Hematopoietic multipotent progenitor cell treated with erythropoietin and hydrocortisone succinate and interleukin-3 and kit ligand, for 6 days (in vitro differentiated cells): ENCODE measurements at regions not wholly inside any gene's neighbourhood (a gene's known extent, or its start where the extent isn't known, plus 50 kb on each side); places are given as distances from the start of the nearest gene placed in this dataset.

Experiments
- DNase-seq: peaks from one replicate; pipeline ENCODE4 v3.0.0-alpha.2; 2015

DNA sequence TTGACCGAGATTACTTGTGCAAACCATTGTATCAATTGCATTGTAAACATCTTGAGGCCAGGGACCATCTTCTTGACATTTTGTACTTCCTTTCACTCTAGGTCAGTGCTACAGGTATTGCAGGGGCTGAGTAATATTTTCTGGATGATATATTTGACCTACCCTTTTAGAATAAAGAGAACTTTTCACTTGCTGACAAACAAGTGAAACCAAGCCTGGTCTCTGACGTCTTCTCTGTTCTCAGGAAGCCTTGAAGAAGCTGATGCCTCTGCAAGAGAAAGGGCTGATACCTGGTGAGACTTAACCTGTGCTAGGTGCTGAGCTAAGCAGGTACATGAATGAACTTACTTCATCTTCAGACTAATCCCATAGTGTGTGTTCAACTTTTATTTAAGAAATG, 60.5 kb upstream of the GGTLC1 start:
- no peak for DNase-seq

DNA sequence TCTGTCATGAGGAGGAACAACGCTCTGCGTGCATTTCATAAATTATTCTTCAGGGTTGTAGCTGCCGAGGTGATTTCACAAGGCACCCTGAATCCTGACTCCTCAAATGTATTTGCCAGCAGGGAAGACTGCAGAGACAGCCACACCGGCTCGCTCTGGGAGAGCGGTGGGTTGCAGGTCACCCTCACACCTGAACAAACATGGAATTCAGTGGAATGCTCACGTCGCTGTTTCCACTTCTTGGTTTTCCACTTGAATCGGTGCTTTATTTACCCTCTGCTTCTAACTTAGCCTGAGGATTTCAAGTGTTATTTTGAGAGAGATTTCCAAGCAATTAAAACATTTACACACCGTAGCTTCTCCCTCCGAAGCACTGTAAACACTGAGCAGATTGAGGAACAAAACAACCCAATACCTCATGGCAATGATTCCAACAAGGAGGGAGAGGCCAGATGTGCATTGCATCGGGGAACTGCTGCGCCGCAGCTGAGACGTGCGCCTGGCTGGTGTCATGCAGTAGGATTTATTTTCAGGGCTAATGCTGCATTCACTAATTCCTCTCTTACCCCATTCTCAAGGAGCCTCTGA, 59.5 kb upstream of the GGTLC1 start:
- DNase-seq = no peak

DNA sequence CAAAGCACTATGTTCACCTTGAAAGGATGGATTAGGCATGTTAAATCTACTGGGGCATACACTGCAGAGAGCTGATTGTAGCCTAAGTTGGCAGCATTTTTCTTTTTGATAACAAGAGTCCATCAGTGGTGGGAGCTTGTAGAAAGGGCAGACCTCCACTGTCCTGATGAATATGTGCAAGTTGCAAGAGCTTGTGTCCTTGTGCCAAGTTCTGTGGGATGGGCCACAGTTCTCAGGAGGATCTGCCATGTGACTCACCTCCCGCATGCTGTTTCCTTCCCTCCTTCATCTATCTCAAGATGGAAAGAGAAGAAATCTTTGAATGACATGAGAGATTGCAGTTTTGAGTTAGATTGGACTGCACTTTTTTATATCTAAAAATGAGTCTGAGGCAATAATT, 58.3 kb upstream of the GGTLC1 start:
- no peak for DNase-seq

DNA sequence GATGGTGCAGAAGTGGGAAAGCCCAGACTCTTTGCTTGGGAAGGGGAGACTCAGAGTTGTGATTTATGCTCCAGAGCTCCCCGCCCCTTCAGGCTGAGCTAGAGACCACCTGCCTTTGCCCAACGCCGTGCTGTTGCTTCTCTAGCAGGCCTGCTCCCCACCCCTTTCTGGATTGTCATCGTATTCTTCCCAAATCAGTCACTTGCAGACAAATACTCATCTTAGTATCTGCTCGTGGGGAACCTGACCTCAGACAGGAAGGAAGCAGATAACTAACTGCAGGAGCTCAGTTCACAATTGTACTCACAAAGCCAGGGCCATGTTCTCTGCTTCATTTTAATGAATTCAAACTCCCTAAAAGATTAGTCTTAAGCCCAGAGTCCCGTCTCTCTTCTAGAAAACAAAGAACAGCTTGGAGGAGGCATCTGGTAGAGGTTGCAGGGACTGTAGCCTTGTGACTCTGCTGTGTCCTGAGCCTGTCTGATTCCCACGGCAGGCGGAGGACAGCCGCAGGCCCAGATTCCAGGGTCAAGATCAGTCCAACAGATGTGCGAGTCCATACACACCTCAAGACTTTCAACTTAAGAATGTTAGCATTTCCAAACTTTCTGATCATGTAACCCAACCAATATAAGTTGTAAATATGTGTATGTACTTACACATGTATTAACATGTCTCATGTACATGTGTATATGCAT, 57.2 kb upstream of the GGTLC1 start:
- no peak for DNase-seq

DNA sequence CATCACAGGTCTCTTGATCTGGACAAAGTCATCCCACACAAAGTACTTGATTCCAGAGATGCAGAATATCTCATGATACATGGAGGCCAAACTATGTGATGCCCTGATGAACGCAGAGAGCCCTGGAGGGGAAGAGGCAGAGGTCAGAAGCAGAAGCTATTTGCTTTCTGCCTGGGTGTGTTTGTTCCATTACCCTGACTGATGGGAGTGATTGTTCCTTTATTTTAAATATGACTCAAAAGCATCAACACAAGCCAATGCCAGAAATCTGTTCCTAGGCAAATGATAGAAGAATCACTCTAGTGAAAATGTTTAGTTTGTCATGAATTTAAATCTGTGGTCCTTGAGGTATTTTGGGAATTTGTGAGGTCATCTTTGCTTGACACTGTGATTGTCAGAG, 54.7 kb upstream of the GGTLC1 start:
- no peak for DNase-seq

DNA sequence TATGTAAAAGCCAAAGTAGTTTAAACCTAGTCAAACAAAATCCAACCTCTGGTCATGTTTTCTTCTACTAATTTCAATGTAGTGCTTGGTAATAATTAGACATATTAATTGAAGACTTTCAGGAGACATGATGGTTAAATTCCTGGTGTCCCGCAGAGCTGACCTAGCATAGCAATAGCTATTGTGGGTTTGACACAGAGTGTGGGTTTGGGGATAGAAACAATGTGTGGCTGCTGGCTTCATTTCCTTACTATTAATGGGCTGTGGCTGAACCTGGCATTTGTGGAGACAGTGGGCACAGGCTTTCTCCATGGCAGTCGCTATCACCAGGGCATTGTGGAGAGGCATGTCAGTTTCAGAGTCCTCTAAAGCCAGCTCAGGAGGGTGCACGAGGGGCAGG, 54.1 kb upstream of the GGTLC1 start:
- no peak for DNase-seq

DNA sequence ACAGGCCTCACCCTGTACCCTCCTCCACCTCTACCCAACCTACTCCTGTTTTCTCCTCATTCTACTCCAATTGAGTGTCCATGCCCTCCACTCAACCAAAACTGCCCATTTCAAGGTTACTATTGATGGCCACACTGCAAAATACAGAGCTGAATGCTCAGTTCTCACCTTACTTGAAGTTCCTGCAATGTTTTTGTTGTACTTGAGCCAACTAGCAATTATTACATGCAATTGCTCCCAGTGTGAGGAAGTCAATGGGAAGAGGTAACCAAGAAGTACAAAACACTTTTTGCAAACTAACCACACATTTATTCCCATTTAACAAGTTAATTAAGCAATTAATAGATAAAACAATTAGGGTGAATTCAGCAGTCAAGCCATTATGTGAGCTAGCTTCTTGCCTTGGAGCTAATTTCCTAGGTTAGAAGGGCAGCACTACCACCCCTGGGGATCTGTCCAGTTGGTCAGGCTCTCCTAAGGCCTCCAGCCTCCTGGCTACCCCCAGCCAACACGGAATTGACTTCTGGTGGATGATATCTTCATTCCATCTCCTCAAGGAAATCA, 52.4 kb upstream of the GGTLC1 start:
- DNase-seq = no peak

DNA sequence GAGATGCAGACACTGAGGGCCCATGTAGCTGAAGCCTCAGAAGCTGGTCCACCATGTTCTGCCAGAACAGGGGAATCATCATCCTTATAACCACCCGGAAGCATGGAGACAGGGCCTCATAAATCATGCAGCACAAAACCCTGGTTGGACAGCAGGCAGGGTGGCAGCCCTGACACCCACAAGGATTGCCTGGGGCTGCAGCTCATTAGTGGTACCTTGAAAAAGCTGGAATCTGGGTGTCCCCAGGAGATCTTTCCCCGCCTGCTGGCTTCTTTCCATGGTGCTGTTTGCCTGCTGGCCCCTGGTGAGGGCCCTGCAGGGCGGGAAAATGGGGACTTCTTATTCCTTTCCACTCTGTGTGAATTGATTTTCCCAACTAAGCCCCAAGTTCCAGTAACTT, 50.6 kb upstream of the GGTLC1 start:
- DNase-seq = no peak
